GM20431 (cell line): ENCODE measurements at regions not wholly inside any gene's neighbourhood (a gene's known extent, or its start where the extent isn't known, plus 50 kb on each side); places are given as distances from the start of the nearest gene placed in this dataset.
"Not testable (repeated sequence)": the region's sequence is repeated elsewhere in the genome, so short reads cannot be mapped to it uniquely, and the experiment has no call there.

ENCODE experiments used
- in situ Hi-C: fragments of 300-500 bp; cut with MseI, MboI; formaldehyde crosslinking; loops from one replicate; pipeline ENCODE4 v1.15.0; 2020; ENCODE audit warnings: low sequenced_read_pairs; ENCODE audit not compliant: unreplicated experiment

DNA sequence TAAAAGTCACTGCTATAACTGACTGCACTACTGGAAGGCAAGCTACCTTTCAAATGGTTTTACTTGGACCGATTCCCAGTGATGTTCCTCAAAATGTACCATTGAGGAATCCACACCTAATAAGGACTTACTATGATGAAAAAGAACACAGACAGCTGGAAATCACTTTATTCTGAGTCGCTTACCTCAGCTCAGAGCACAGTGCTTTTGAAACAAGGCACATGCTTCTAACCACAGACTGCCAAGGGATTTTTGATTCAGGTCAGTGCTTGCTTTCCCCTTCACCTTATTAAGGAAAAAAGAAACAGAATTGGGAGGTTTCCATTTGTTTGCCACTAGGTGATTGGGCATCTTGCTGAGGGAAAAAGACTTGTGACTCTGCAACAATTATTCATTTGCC, 707.5 kb upstream of the FSHR start:
- in situ Hi-C loops, result no loop called here

DNA sequence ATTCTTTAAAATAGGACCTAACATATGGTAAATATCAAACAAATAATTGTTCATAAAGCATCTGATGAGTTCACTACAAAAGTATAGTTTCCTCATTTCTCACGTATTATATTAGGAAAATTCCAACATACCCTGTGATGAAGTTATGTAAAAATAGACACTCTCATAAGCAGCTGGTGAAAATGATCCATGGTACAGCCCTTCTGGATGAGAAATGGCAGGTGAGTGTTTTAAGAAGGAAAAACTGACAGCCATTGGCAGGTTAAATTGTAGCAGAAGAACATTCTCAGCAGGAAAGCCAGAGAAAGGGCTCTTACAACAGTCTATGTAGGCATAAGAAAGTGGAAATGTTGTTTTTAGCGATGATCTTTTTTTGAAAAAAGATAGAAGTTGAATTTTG, 706.5 kb upstream of the FSHR start:
- in situ Hi-C loops, result no loop called here

DNA sequence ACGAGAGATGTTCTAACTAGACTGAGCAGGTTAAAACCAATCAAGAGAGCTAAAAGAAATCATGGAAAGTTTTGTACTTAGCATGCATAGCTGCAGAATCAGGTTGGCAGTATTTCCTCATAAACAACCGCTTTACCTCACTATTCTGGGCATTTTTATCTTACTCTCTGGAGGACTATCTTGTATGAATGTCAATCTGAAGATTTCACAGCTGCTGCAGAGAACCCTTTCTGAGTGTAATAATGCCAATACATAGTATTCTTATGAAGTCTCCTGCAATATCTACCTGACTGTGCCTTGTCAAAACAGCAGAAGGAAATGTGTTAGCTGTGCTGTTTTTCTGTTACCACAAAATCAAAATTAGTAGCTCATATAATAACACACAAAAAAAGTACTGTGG, 705.9 kb upstream of the FSHR start:
- in situ Hi-C loops, result no loop called here

DNA sequence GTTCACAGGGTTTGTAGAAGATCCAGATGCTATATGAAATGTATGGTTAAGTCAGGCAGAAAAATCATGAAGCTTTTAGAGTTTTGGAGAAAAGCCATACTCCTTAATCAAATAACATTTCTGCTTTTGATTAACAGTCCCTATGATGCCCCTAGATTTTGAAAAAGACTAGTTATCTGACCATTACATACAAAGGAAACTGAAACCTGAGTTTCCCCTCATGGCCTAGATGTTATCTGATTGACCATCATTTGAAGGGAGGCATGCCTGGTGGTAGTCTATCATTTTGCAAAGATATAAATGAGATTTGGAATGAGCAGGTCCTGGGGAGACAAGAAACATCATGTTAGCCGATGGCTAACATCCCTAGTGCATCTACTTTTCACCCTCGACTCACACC, 704.3 kb upstream of the FSHR start:
- in situ Hi-C loops, result no loop called here

DNA sequence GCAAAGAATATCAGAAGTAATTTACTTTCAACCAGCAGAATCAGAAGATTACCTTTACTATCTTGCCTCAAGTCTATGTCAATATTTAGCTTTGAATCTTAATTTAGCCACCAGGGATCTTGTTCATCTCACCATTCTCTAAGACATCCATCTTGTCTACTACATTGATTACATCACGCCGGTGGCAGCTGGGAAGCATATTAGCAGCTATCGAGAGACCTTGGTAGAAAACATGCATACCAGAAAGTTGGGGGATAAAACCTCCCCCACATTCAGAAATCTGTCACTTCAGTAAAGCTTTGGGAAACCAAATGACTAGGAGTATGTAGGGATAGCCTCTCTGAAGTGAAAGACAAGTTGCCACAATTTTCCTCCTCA, 703.8 kb upstream of the FSHR start:
- in situ Hi-C loops, result no loop called here

DNA sequence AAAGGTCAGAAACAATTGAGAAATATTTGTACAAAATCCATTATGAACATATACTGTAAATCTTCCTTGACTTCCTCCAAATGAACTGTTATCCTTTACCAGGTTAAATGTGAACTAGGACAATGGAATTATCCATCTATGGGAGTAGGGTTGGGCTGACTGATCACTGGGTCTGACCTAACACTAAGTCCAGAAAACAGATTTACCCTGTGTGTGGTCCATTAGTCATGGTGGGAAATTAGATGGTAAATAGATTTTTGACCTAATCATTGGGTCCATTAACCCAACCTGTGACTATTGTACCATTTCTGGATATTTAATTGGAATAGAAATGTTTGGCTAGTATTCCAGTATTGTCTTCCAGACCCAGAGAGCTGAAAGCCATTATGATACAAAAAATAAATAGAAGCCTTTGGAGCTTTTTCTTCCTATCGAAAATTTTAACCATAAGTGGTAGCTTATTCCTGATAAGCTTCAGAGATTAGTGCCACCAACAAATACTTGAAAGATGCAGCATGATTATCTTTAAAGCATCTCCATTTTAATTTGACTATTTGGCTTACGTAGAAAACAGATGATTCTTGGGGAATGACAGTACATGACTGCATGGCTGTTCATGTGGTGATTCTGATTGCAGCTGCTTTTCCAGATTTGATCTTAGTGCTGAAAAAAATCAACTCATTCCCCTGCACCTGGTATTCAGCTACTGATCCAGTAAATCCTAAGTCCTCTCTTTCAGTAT, 703.2 kb upstream of the FSHR start:
- in situ Hi-C loops, result no loop called here

DNA sequence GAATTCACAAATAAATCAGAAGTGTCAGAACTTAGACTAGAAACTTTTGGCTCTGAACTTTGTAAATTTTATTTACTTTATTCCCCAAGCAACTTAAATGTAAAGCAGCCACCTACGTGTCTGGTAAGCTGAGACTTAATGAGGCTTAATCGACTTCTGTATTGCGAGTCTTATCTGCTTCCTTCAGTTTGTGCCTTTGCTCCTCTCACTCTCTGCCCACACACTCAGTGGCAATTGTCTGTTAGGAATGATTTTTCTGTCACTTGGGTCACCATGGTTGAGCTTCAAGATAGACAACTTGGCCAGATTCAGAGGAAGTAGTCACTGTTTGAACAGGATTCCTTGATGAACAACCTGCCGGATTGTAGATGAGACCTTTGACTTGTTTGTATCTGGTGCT, 691.4 kb upstream of the FSHR start:
- in situ Hi-C loops, result no loop called here

DNA sequence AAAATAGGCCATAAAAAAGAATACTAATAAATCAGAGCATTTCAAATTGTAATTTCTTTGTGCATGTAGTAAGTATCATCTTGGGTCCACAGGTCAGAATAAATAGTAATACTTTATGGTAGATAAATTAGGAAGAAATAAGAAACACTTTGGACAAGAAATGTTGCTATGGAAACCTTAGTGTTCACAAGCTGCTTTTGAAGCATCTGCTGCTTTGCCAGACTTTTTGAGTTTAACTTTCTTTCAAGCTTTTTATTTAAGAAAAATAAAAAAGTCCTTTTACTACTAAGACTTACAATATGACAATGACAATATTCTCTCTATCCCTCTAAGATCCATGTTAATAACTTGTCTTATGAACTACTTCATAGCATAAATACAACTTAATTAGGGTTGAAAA, 690.7 kb upstream of the FSHR start:
- in situ Hi-C loops, result no loop called here

DNA sequence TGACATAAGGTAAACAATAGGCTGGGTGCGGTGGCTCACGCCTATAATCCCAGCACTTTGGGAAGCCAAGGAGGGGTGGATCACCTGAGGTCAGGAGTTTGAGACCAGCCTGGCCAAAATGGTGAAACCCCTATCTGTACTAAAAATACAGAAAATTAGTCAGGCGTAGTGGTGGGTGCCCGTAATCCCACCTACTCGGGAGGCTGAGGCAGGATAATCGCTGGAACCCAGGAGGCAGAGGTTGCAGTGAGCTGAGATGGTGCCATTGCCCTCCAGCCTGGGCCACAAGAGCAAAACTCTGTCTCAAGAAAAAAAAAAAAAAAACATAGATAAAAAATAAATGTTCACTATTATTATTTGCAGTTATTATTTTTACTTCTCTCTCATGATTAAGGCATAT, 689.8 kb upstream of the FSHR start:
- in situ Hi-C loops, result not testable (repeated sequence)

DNA sequence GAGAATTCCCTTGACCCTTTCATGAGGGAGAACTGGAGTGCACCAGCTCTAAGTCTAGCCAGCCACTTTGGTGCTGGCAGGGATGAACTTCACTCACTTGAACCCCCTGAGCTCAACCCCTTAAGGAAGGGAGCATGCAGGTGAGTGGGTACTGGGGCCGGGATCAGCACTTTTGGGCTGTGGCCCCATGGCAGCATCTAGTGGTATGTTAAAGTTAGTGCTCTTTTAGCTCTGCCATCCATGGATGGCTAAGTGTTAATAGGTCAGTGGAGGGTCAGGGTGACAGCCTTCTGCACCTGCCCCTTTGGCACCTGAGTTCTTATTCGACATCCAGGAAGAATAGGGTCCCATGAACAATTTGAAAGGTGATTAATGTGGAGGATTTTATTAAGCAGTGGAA, 689.0 kb upstream of the FSHR start:
- in situ Hi-C loops, result no loop called here

DNA sequence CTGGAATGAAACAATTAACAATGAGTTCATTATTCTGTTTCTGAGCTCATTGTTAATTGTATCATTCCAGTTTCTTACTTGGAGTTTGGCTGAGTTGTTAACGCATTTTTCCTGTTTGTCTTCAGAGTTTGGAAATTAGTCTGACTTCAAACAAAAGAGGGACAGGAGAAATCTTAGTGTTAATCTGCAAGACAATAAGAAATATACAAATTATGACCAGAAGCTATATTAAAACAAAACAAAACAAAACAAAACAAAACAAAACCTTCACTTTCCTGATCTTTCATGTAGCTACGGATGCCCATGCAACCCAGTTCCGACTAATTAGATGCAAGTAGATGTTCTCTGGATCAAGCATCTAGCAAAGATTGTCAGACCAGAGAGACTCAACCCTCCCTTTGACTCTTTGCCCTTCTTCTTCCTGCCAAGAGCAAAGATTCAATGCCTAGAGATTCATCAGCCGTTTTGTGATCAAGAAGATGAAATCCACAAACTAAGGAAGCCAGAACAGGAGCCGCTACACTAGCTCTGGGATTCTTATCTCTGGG, 686.2 kb upstream of the FSHR start:
- in situ Hi-C loops, result no loop called here

DNA sequence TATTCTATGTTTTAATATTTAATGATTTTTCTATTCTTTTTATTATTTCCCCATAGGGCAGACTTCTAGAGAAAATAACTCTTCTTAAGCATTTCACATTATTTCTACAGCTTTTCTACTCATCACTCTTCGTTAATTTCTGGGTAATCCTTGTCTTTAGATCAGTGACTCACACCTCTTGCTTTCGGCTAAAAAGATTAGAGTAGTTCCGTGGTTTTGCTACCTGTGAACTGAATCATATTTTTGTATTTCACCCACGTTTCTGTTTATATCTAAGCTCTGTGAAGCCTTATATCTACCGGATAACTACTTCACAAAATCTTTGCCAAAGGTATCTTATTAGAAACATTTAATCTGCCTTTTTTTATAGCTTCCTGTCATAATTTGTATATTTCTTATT, 685.5 kb upstream of the FSHR start:
- in situ Hi-C loops, result no loop called here

DNA sequence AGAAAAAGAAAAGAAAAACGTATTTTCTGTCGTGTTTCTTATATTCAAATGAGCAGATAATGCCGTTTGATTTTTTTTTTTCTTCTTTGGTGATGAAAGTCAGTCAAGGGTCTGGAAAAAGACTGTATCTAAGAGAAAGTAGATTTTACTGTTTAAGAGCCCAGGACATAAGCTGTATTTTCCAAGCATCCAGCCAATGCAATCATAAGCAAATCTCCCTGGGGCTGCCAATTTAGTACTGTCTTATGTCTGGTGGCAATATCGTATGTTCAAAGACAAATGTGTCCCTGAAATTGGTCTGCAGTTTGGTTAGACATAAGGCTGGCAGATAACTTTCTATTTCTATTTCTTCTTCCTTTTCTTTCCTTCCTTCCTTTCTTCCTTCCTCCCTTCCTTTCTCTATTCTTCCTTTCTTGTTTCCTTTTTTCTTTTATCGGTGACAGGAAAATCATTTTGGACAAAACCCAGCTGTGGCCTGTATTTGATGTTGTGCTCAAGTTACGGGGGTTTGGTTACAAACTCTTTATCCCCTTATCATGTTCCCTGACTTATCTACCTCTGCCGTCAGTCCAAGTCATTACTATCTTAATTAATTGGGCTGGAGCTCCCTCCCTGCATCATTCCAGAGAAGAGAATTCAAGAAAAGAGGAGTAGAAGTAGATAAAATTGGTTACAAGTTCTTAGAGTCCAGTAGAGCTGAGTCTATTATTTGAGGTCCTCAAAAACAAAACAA, 683.4 kb upstream of the FSHR start:
- in situ Hi-C loops, result no loop called here

DNA sequence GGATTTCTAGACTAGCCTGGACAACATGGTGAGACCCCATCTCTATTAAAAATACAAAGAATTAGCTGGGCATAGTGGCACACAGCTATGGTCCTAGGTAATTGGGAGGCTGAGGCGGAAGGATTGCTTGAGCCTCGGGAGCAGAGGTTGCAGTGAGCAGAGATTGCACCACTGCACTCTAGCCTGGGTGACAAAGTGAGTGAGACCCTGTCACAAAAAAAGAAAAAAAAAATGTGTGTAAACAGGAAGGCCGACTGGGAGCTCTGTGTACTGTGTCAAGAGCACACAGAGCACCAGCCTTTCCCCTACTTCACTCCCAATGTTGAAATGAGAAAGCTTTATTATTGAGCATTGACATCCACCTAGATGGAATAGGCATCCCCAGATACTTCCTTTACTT, 681.7 kb upstream of the FSHR start:
- in situ Hi-C loops, result no loop called here

DNA sequence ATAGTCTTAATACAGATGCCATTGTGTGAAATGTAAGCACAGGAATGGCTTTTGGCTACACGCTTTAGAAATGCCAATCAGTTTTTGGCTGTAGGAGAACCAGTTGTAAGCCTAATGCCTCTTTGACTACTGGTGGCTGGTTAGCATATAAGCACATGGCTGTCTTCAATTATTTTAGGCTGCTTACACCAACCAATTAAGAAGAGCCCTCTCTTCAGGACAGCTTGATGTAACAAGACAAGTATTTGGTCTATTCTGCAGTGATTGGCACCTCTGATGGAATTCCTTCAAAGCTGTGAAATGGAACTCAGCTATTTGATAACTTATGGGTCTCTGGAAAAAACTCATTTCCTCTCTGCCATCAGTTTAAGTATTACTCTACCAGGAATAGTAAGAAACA, 680.1 kb upstream of the FSHR start:
- in situ Hi-C loops, result no loop called here

DNA sequence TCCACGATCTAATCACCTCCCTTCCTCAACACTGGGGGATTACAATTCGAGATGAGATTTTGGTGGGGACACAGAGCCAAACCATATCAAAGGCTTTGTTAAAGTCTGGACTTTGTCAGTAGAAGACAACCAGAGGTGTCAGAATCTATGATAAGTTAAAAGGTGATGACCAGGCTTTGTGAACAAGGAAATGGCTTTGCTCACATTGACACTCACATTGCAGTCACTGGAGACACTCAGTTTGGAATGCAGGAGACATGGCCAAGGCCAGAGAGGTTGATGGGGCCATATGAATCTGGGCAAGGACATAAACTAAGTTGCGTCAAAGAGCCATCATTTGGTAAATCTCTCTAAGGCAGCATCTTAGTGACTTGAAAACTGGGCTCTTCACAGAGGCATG, 678.2 kb upstream of the FSHR start:
- in situ Hi-C loops, result no loop called here

DNA sequence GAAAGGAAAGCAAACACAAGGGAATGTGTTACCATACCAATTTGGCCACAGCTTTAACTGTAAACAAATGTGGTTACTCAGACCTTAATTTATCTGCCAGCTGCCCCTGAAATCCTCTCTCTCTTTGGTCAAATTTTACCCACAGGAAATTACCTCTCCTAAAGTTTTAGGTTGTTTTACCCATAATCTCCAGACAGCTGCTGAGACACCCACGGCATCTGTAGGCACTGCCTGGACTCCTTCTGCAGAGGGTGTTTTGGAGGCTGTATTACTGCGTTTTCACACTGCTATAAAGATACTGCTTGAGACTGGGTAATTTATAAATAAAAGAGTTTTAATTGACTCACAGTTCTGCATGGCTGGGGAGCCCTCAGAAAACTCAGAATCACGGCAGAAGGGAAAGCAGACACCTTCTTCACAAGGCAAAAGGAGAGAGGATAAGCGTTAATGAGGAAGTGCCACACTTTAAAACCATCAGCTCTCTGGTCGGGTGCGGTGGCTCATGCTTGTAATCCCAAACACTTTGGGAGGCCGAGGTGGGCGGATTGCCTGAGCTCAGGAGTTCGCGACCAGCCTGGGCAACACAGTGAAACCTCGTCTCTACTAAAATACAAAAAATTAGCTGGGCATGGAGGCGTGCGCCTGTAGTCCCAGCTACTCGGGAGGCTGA, 677.5 kb upstream of the FSHR start:
- in situ Hi-C loops, result no loop called here

DNA sequence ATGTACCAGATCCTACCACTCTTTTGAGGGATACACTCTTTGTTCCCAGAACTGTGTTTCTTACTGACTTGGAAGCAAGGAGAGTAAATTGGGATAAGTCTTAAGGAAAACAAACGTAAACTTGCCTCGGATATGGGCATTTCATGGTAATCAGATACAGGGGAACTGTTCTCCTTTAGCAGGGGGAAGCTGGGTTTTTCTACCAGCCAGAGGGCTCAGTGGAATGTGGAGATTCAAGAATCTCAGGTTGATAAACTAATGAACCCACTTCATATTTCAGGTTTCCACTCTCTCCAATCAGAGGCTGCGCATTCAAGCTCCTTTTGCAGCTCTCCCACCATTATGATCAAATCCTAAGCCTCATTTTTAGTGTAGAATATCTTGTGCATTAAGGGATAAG, 676.5 kb upstream of the FSHR start:
- in situ Hi-C loops, result no loop called here

DNA sequence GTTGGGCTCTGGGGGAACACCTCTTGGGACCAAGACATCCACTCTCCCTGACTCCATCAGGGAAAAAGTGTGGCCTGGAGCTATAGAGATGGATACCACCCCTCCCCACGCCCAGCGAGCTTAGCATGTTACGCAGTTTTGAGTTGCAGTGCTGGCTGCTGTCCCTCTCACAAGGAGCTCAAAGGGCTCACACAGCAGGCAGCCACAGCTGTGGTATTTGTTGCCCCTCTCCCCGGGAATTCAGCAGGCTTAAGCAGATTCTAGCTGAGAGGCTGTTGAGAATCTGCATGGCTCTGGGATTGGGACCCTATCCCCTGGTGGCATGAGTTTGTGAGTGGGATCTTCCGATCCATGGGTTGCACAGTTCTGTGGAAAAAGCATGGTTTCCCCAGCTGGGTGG, 673.1 kb upstream of the FSHR start:
- in situ Hi-C loops, result no loop called here

DNA sequence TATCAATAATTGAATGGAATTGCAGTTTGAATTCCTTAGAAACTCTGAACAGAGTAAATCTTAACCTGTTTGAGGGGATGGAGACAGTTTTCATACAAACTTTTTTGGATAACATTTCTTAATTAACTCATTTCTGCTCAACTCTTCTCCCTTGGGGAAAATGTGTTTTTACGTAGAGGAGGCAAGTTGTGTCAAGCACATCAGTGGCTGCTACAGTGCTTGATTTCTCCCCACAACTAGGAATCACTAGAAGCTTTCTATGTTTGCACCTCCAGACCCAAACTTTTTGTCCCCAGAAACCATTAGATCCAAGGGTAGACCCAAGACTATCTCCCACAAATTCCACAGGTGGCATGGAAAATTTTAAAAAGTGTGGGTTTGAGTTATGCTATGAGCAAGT, 658.9 kb upstream of the FSHR start:
- in situ Hi-C loops, result no loop called here

DNA sequence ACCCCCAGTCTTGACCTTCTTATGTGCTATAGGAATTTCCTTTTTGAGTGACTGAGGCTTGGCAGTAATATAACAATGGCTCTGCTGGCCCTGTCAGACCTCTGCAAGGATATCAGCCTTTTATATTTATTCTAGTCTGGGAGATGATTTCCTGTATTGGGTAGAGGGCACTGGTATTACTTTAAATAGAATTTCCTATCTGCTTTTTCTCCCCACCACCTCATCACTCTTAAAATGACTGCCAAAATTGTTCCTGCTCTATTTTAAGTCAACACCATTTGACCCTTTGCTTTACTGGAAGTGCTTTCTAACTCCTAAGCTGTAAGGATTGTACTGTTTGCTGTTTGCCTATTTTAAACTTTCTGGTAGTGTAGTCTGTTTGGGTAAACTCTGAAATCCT, 658.4 kb upstream of the FSHR start:
- in situ Hi-C loops, result no loop called here
